ENCODE measurements at regions not wholly inside any gene's neighbourhood (a gene's known extent, or its start where the extent isn't known, plus 50 kb on each side); places are given as distances from the start of the nearest gene placed in this dataset.

- no peak for TF ChIP-seq CTCF (IDR thresholded peaks at IDR 0.05; ENCODE audit: low read length, missing control alignments)
- no peak for DNase-seq (ENCODE audit: low read depth)
- H3K4me3 ChIP-seq (replicated peaks; ENCODE audit: low read depth, low read length), result no peak overlapping the region
These were observed 153.4 kb upstream of the MAP1B start for GRCh38 chr5:71953866-71954265.

GRCh38 chr5:71954329-71954728 lies 152.9 kb upstream of the MAP1B start:
- no peak for DNase-seq (ENCODE audit: low read depth)
- no peak overlapping the region for H3K4me3 ChIP-seq (replicated peaks; ENCODE audit: low read depth, low read length)
- no peak for TF ChIP-seq CTCF (IDR thresholded peaks at IDR 0.05; ENCODE audit: low read length, missing control alignments)

GRCh38 chr5:71955723-71956122 lies 151.6 kb upstream of the MAP1B start:
- DNase-seq (ENCODE audit: low read depth), result peak; percentile 11
- TF ChIP-seq CTCF (IDR thresholded peaks at IDR 0.05; ENCODE audit: low read length, missing control alignments), result no peak
- no peak overlapping the region for H3K4me3 ChIP-seq (replicated peaks; ENCODE audit: low read depth, low read length)

GRCh38 chr5:71957292-71957898 lies 149.9 kb upstream of the MAP1B start:
- no peak for TF ChIP-seq CTCF (IDR thresholded peaks at IDR 0.05; ENCODE audit: low read length, missing control alignments)
- no peak for DNase-seq (ENCODE audit: low read depth)

DNA sequence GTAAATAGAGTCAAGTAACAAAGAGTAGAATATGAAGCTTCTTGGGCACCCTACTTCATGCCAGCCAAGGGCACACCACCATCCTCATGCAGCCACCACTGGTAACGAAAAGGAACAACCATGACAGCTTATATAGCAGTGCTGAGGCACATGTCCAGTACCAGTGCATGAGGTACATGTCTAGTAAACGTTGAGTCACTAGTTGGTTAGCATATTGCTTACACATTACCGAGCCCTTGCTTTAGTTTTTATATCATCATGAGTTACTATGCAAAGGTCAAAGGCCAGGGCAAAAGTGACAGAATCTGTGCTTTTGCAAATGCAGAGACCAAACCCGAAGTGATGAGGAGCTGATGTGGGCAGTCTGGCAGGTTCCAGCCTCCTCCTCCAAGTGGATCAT lies 147.1 kb upstream of the MAP1B start:
- no peak overlapping the region for H3K4me3 ChIP-seq (replicated peaks; ENCODE audit: low read depth, low read length)
- TF ChIP-seq CTCF (IDR thresholded peaks at IDR 0.05; ENCODE audit: low read length, missing control alignments), result no peak
- no peak for DNase-seq (ENCODE audit: low read depth)

More at GRCh38 chr5:71957292-71957898, 149.9 kb upstream of the MAP1B start:
- H3K4me3 ChIP-seq (replicated peaks; ENCODE audit: low read depth, low read length), result no peak overlapping the region

- no peak for TF ChIP-seq CTCF (IDR thresholded peaks at IDR 0.05; ENCODE audit: low read length, missing control alignments)
- no peak for DNase-seq (ENCODE audit: low read depth)
- H3K4me3 ChIP-seq (replicated peaks; ENCODE audit: low read depth, low read length), result no peak overlapping the region
These were observed 145.5 kb upstream of the MAP1B start for GRCh38 chr5:71961786-71962185.

DNA sequence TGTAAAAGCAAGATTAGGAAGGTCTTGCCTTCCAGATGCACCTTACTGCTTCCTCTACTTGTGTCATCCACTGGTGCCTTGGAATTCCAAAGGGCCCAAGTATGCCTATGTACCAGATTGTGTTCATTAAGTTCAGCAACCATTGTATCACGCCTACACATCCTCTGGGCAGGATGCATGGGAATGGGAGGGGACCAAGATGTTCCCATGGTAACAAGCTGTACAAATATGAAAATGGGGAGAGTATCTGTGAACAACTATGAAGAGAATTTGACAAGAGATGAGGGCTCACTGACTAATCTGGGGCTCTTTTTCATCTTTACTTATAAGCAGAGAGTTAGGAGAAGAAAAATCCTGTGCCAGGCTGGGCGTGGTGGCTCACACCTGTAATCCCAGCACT lies 137.8 kb upstream of the MAP1B start:
- no peak for TF ChIP-seq CTCF (IDR thresholded peaks at IDR 0.05; ENCODE audit: low read length, missing control alignments)
- no peak overlapping the region for H3K4me3 ChIP-seq (replicated peaks; ENCODE audit: low read depth, low read length)
- DNase-seq (ENCODE audit: low read depth), result peak; percentile 14
